ENCODE measurements at regions not wholly inside any gene's neighbourhood (a gene's known extent, or its start where the extent isn't known, plus 50 kb on each side); places are given as distances from the start of the nearest gene placed in this dataset.

DNA sequence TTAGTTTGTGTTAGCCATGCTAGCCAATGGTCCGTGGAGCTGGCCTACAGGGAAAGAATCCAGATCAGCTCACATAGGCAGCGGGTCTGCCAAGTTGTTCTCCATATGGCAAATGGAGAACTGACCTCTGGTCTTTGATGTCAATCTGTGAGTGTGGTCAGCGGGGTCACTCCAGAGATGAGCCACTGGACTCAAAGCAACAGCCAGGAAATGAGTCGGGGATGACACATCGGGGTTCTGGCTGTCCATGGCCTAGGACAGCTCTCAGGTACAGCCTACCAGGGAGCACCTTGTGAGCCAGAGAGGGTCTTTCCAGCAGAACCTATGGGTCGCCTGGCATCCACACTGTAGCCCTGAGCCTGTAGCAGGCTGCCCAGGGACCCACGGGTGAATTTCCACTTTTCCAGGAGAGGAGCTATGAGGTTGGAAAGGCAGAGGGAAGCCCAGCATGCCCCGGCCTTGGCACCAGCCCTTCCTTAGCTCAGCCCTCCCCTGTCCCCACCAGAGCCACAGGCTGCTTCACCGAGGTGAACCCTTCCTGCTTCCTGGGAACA lies 203.0 kb upstream of the TNRC6C start:
- H3K27ac ChIP-seq (ENCODE audit: insufficient read depth, low read length, poor library complexity, severe bottlenecking): no peak overlapping the region
- Mint-ChIP-seq H3K36me3 (no peaks in the 10 kb centered on the region), H3K27me3 (peaks cover 16% of the 10 kb centered on the region), H3K27ac (no peak overlapping the region), H3K9me3 (peaks cover 0 to 4% (median 0%) of the 10 kb centered on the region in 7 donors), H3K4me1 (no peaks in the 10 kb centered on the region), H3K4me3 (no peak overlapping the region)
- H3K4me3 ChIP-seq (ENCODE audit: low read depth, low read length): no peak overlapping the region
- H3K36me3 ChIP-seq (ENCODE audit: control insufficient read depth, insufficient read depth, low read length): no peaks in the 10 kb centered on the region
- DNase-seq (no peak), ATAC-seq (ENCODE audit: low read depth in 2 of 2) (no peak)
- no peaks in the 10 kb centered on the region for H3K9me3 ChIP-seq (ENCODE audit: control insufficient read depth in 2 of 2, low read length in 2 of 2)
- H3K4me1 ChIP-seq (ENCODE audit: control insufficient read depth, insufficient read depth, low read length, poor library complexity, severe bottlenecking): no peaks in the 10 kb centered on the region
- H3K27me3 ChIP-seq (ENCODE audit: control insufficient read depth, insufficient read depth, low read length): no peaks in the 10 kb centered on the region

DNA sequence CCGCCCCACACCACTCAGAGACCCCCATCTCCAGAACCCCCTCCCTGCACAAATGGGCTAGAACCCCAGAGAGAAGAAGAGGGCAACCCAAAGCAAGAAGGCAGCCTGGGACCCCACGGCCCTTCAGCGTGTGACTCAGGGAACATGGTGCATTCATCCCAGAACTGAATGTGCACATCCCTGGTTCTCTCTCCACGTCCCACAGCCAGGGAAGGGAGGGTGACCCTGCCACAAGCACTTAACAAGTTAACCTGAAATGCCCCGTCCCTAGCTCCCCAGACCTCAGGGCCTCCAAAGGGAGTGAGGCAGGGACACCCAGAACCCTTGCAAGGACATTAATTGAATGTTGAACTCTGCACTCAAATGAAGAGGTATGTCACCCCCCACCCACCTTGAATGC lies 202.5 kb upstream of the TNRC6C start:
- peaks cover 13% of the 10 kb centered on the region for H3K27me3 Mint-ChIP-seq
- H3K27me3 ChIP-seq (ENCODE audit: control insufficient read depth, insufficient read depth, low read length): no peaks in the 10 kb centered on the region
- H3K9me3 ChIP-seq (ENCODE audit: control insufficient read depth in 2 of 2, low read length in 2 of 2): no peaks in the 10 kb centered on the region
- H3K4me3 ChIP-seq (ENCODE audit: low read depth, low read length): no peak overlapping the region
- no peaks in the 10 kb centered on the region for H3K36me3 Mint-ChIP-seq
- no peak overlapping the region for H3K4me3 Mint-ChIP-seq
- DNase-seq: no peak
- no peak overlapping the region for H3K27ac ChIP-seq (ENCODE audit: insufficient read depth, low read length, poor library complexity, severe bottlenecking)
- H3K4me1 ChIP-seq (ENCODE audit: control insufficient read depth, insufficient read depth, low read length, poor library complexity, severe bottlenecking): no peaks in the 10 kb centered on the region
- H3K4me1 Mint-ChIP-seq: no peaks in the 10 kb centered on the region
- peaks cover 0 to 4% (median 0%) of the 10 kb centered on the region in 7 donors for H3K9me3 Mint-ChIP-seq
- no peak overlapping the region for H3K27ac Mint-ChIP-seq
- no peaks in the 10 kb centered on the region for H3K36me3 ChIP-seq (ENCODE audit: control insufficient read depth, insufficient read depth, low read length)
- no peak for ATAC-seq (ENCODE audit: low read depth in 2 of 2)

DNA sequence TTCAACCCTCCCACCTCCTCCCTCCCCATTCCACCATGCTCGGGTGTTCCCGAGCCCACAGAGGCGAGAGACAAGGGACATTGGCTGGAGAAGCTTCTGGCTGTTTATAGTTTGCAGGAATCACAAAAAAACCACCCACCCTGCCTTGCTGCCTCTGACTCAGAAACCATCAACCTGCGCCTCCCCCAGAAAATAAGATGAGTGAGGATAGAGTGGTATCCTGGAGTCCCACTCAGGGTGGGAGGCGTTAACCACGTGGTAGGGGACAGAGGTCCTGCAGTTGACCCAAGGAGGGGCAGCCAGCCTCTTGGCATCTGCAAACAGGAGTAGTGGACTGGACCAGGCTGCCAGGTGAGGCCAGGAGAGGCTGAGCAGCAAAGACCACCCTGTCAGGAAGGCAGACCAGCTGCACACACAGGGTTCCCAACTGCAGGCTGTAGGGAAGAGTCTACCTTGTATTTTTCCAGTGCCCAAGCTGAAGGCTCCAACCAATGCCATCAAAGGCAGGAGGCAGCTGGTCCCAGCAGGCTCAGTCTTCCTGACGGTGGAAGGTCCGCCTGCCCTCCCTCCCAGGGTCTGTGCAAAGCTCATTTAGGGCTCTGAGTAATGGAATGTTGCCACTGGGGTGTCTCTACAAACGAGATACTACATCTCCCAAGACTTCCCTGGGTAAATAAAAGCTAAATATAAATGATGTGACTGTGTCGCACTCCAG lies 201.5 kb upstream of the TNRC6C start:
- Histone ChIP-seq H3K9me3 (ENCODE audit: control insufficient read depth in 2 of 2, low read length in 2 of 2) (no peaks in the 10 kb centered on the region), H3K27me3 (ENCODE audit: control insufficient read depth, insufficient read depth, low read length) (no peaks in the 10 kb centered on the region), H3K36me3 (ENCODE audit: control insufficient read depth, insufficient read depth, low read length) (no peaks in the 10 kb centered on the region), H3K4me3 (ENCODE audit: low read depth, low read length) (no peak overlapping the region), H3K27ac (ENCODE audit: insufficient read depth, low read length, poor library complexity, severe bottlenecking) (no peak overlapping the region), H3K4me1 (ENCODE audit: control insufficient read depth, insufficient read depth, low read length, poor library complexity, severe bottlenecking) (no peaks in the 10 kb centered on the region)
- Mint-ChIP-seq H3K27me3 (peaks cover 6% of the 10 kb centered on the region), H3K4me1 (no peaks in the 10 kb centered on the region), H3K36me3 (no peaks in the 10 kb centered on the region), H3K27ac (no peak overlapping the region), H3K4me3 (no peak overlapping the region), H3K9me3 (peaks cover 0 to 4% (median 0%) of the 10 kb centered on the region in 7 donors)
- ATAC-seq (ENCODE audit: low read depth in 2 of 2): no peak
- no peak for DNase-seq

DNA sequence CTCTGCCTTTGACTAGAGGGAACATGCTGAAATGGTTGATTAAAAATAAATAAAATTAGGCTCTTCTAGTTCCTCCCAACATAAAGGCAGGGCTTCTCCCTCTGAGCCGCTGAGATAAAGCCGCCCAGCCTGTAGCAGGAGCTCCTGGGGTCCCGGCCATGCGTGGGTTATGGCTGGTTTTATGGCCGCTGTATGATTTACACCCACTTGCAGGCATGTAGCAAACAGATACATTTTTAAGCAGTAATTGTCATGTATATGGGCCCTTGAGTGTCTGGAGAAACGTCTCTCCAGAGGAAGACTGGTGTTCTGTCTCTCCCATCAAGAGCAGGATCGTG lies 201.0 kb upstream of the TNRC6C start:
- no peaks in the 10 kb centered on the region for H3K36me3 ChIP-seq (ENCODE audit: control insufficient read depth, insufficient read depth, low read length)
- H3K4me3 ChIP-seq (ENCODE audit: low read depth, low read length): no peak overlapping the region
- H3K9me3 Mint-ChIP-seq: peaks cover 0 to 4% (median 0%) of the 10 kb centered on the region in 7 donors
- H3K9me3 ChIP-seq (ENCODE audit: control insufficient read depth in 2 of 2, low read length in 2 of 2): no peaks in the 10 kb centered on the region
- DNase-seq: no peak
- no peaks in the 10 kb centered on the region for H3K36me3 Mint-ChIP-seq
- no peaks in the 10 kb centered on the region for H3K4me1 ChIP-seq (ENCODE audit: control insufficient read depth, insufficient read depth, low read length, poor library complexity, severe bottlenecking)
- peaks cover 6% of the 10 kb centered on the region for H3K27me3 Mint-ChIP-seq
- no peak for ATAC-seq (ENCODE audit: low read depth in 2 of 2)
- H3K4me3 Mint-ChIP-seq: no peak overlapping the region
- no peak overlapping the region for H3K27ac ChIP-seq (ENCODE audit: insufficient read depth, low read length, poor library complexity, severe bottlenecking)
- no peaks in the 10 kb centered on the region for H3K27me3 ChIP-seq (ENCODE audit: control insufficient read depth, insufficient read depth, low read length)
- no peaks in the 10 kb centered on the region for H3K4me1 Mint-ChIP-seq
- H3K27ac Mint-ChIP-seq: no peak overlapping the region

DNA sequence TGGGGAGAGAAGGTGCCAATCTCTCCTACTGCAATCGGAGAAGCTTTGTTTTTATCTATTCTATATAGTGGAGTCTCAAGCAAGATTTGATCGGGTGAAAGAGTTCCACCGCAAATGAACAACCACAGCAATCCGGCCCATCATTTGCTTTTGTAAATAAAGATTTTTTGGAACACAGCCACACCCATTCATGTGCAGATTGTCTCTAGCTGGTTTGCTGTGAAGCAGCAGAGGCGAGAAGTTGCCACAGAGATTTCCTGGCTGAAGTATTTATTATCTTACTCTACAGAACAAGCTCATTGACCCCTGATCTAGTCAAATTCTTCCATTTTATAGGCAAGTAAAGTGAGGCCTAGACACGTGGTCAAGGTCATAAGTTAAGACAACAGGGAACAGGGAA lies 195.5 kb upstream of the TNRC6C start:
- Mint-ChIP-seq H3K27me3 (no peaks in the 10 kb centered on the region), H3K4me1 (no peaks in the 10 kb centered on the region), H3K27ac (no peak overlapping the region), H3K36me3 (no peaks in the 10 kb centered on the region), H3K9me3 (no peaks in the 10 kb centered on the region), H3K4me3 (no peak overlapping the region)
- Histone ChIP-seq H3K36me3 (ENCODE audit: control insufficient read depth, insufficient read depth, low read length) (no peaks in the 10 kb centered on the region), H3K27me3 (ENCODE audit: control insufficient read depth, insufficient read depth, low read length) (no peaks in the 10 kb centered on the region), H3K4me3 (ENCODE audit: low read depth, low read length) (no peak overlapping the region), H3K4me1 (ENCODE audit: control insufficient read depth, insufficient read depth, low read length, poor library complexity, severe bottlenecking) (no peaks in the 10 kb centered on the region), H3K27ac (ENCODE audit: insufficient read depth, low read length, poor library complexity, severe bottlenecking) (no peak overlapping the region), H3K9me3 (ENCODE audit: control insufficient read depth in 2 of 2, low read length in 2 of 2) (no peaks in the 10 kb centered on the region)
- DNase-seq: no peak
- ATAC-seq (ENCODE audit: low read depth in 2 of 2): no peak

DNA sequence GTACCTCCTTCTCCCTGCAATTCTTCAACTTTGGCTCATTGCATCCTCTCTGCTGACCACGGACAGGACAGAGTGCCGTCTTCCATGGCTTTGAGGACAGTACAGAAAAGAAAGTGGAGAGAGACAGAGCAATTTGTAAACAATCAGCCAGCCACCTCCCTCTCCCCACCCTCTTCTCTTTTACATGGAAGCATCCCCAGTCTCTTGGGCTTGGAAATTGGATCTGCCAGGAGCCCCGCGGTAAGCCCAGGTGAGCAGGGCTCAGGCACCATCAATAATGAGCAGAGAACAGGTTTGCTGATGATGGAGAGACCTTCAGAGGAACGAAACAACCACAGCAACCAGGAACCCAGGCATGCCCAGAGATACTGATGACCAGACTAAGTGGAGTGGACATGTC lies 194.9 kb upstream of the TNRC6C start:
- Mint-ChIP-seq H3K27me3 (no peaks in the 10 kb centered on the region), H3K9me3 (no peaks in the 10 kb centered on the region), H3K4me3 (no peak overlapping the region), H3K27ac (no peak overlapping the region), H3K36me3 (no peaks in the 10 kb centered on the region), H3K4me1 (no peaks in the 10 kb centered on the region)
- H3K9me3 ChIP-seq (ENCODE audit: control insufficient read depth in 2 of 2, low read length in 2 of 2): no peaks in the 10 kb centered on the region
- no peaks in the 10 kb centered on the region for H3K4me1 ChIP-seq (ENCODE audit: control insufficient read depth, insufficient read depth, low read length, poor library complexity, severe bottlenecking)
- DNase-seq: no peak
- no peak overlapping the region for H3K27ac ChIP-seq (ENCODE audit: insufficient read depth, low read length, poor library complexity, severe bottlenecking)
- H3K27me3 ChIP-seq (ENCODE audit: control insufficient read depth, insufficient read depth, low read length): no peaks in the 10 kb centered on the region
- ATAC-seq (ENCODE audit: low read depth in 2 of 2): no peak
- no peaks in the 10 kb centered on the region for H3K36me3 ChIP-seq (ENCODE audit: control insufficient read depth, insufficient read depth, low read length)
- no peak overlapping the region for H3K4me3 ChIP-seq (ENCODE audit: low read depth, low read length)

DNA sequence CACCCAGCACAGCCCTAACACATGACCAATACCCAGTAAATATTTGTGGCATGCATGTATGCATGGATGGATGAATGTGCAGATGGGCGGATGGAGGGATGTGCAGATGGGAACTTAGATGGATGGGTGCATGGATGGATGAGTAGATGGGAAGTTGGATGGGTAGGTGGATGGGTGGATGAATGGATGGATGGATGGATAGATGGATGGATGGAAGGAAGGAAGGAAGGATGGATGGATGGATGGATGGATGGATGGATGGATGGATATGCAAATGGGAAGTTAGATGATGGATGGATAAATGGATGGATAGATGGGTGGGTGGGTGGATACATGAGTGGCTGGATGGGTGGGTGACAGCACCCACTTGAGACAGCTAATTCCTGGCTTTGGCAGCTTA lies 193.2 kb upstream of the TNRC6C start:
- H3K36me3 Mint-ChIP-seq: no peaks in the 10 kb centered on the region
- H3K9me3 Mint-ChIP-seq: no peaks in the 10 kb centered on the region
- no peak overlapping the region for H3K4me3 Mint-ChIP-seq
- ATAC-seq (ENCODE audit: low read depth in 2 of 2) (no peak), DNase-seq (no peak)
- Histone ChIP-seq H3K4me3 (ENCODE audit: low read depth, low read length) (no peak overlapping the region), H3K27me3 (ENCODE audit: control insufficient read depth, insufficient read depth, low read length) (no peaks in the 10 kb centered on the region), H3K36me3 (ENCODE audit: control insufficient read depth, insufficient read depth, low read length) (no peaks in the 10 kb centered on the region), H3K9me3 (ENCODE audit: control insufficient read depth in 2 of 2, low read length in 2 of 2) (no peaks in the 10 kb centered on the region), H3K4me1 (ENCODE audit: control insufficient read depth, insufficient read depth, low read length, poor library complexity, severe bottlenecking) (no peaks in the 10 kb centered on the region), H3K27ac (ENCODE audit: insufficient read depth, low read length, poor library complexity, severe bottlenecking) (no peak overlapping the region)
- H3K27ac Mint-ChIP-seq: no peak overlapping the region
- no peaks in the 10 kb centered on the region for H3K4me1 Mint-ChIP-seq
- peaks cover 3% of the 10 kb centered on the region for H3K27me3 Mint-ChIP-seq

DNA sequence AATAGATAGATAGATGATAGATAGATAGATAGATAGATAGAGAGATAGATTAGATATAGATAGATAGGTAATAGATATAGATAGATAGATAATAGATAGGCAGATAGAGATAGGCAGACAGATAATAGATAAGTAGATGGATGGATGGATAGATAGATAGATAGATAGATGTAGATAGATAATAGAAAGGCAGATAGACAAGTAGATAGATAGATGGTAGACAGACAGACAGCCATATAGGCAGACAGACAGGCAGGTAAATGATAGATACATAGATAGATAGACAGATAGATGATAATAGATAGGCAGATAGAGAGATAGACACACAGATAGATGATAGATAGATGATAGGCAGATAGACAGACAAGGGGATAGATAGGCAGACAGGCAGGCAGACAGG lies 191.4 kb upstream of the TNRC6C start:
- Mint-ChIP-seq H3K4me3 (no peak overlapping the region), H3K36me3 (no peaks in the 10 kb centered on the region), H3K4me1 (peaks cover 0 to under 1% (median under 1%) of the 10 kb centered on the region in 4 donors), H3K9me3 (no peaks in the 10 kb centered on the region), H3K27ac (no peak overlapping the region), H3K27me3 (peaks cover 4% of the 10 kb centered on the region)
- H3K27me3 ChIP-seq (ENCODE audit: control insufficient read depth, insufficient read depth, low read length): no peaks in the 10 kb centered on the region
- no peak for DNase-seq
- no peaks in the 10 kb centered on the region for H3K9me3 ChIP-seq (ENCODE audit: control insufficient read depth in 2 of 2, low read length in 2 of 2)
- ATAC-seq (ENCODE audit: low read depth in 2 of 2): no peak
- H3K4me3 ChIP-seq (ENCODE audit: low read depth, low read length): no peak overlapping the region
- no peak overlapping the region for H3K27ac ChIP-seq (ENCODE audit: insufficient read depth, low read length, poor library complexity, severe bottlenecking)
- H3K36me3 ChIP-seq (ENCODE audit: control insufficient read depth, insufficient read depth, low read length): no peaks in the 10 kb centered on the region
- H3K4me1 ChIP-seq (ENCODE audit: control insufficient read depth, insufficient read depth, low read length, poor library complexity, severe bottlenecking): no peaks in the 10 kb centered on the region
